C4-2B (cell line): ENCODE measurements at regions not wholly inside any gene's neighbourhood (a gene's known extent, or its start where the extent isn't known, plus 50 kb on each side); places are given as distances from the start of the nearest gene placed in this dataset.

Source experiments
- H3K27ac ChIP-seq: fragments of 450-650 bp; 2 replicates; pipeline ENCODE4 v1.5.1; 2017
- CTCF ChIP-seq: fragments of 450-650 bp; conservative IDR thresholded peaks from 2 replicates; pipeline ENCODE4 v1.5.1; 2017; ENCODE audit warnings: mild to moderate bottlenecking
- ZFX ChIP-seq: fragments of 450-650 bp; IDR thresholded peaks from 2 replicates; pipeline ENCODE4 v1.6.1; 2017

- no peak for TF ChIP-seq ZFX
- no peak for TF ChIP-seq CTCF
- no peak overlapping the region for H3K27ac ChIP-seq
Observed at GRCh38 chr2:122238006-122238559, 482.6 kb downstream of the TSN start.

- H3K27ac ChIP-seq, result no peak overlapping the region
- TF ChIP-seq ZFX, result no peak
- no peak for TF ChIP-seq CTCF
Observed at GRCh38 chr2:122239440-122239839, 484.0 kb downstream of the TSN start.

- TF ChIP-seq CTCF, result no peak
- TF ChIP-seq ZFX, result no peak
- H3K27ac ChIP-seq, result no peak overlapping the region
Observed at GRCh38 chr2:122244598-122245229, 489.3 kb downstream of the TSN start.

- H3K27ac ChIP-seq, result no peak overlapping the region
- TF ChIP-seq CTCF (no peak), ZFX (no peak)
Observed at GRCh38 chr2:122249673-122250072, 494.2 kb downstream of the TSN start.

DNA sequence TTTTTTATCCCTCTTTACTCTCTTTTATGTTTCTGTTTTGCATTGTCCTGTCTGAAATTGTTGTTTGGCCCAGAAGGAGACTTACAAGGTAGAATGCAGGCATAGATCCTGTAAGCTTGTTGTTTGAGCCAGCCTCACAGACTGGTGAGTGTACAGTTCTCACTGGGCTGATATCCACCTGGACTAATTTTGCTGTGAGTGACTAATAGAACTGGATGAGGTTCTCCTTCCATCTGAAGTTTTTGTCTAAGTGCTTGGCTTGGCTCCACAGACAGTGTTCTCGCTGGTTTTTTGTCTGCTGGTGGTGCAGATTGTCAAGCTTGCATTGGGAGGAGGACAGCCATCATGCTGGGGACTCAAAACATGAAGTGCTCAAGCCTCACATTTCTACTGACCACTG lies 495.7 kb downstream of the TSN start:
- TF ChIP-seq CTCF, result no peak
- no peak for TF ChIP-seq ZFX
- no peak overlapping the region for H3K27ac ChIP-seq

GRCh38 chr2:122251566-122251965 lies 496.1 kb downstream of the TSN start:
- no peak for TF ChIP-seq ZFX
- no peak for TF ChIP-seq CTCF
- no peak overlapping the region for H3K27ac ChIP-seq

DNA sequence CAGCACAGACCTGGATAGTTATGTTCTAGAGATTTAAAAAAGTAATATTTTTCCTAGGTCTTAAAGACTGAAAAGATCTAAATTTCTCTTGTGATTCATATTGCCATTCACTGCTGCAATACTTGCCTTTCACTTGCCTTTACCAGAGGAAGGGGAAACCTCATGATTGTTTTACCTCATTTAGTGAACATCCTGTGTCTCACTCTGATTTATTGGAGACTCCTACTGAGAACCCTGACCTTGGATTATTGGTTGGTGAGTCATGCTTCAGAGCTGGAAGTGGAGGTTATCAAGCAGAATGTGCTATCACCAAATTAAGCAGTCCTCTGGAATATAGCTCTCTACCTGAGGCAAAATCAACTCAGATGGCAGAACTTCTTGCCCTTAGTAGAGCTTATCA lies 500.5 kb downstream of the TSN start:
- TF ChIP-seq ZFX (no peak), CTCF (no peak)
- H3K27ac ChIP-seq, result no peak overlapping the region
